ENCODE measurements at regions not wholly inside any gene's neighbourhood (a gene's known extent, or its start where the extent isn't known, plus 50 kb on each side); places are given as distances from the start of the nearest gene placed in this dataset.
A peak's percentile ranks its signal among the peaks of the same experiment; 100 is the strongest.

GRCh38 chr22:47587361-47587760 is 824.9 kb downstream of the TBC1D22A start:
- in situ Hi-C loops (cut with HindIII; ENCODE audit: low pct_unique_long_range_greater_than_20kb, low sequenced_read_pairs), result no loop called here
- TF ChIP-seq JUND (IDR thresholded peaks at IDR 0.05; ENCODE audit: low read depth), result no peak
- DNase-seq (ENCODE audit: low read depth in 1 of 2, low spot score in 1 of 2), result no peak

- TF ChIP-seq JUND (IDR thresholded peaks at IDR 0.05; ENCODE audit: low read depth), result no peak
- no peak for DNase-seq (ENCODE audit: low read depth in 1 of 2, low spot score in 1 of 2)
- in situ Hi-C loops (cut with HindIII; ENCODE audit: low pct_unique_long_range_greater_than_20kb, low sequenced_read_pairs), result no loop called here
Observed at GRCh38 chr22:47586946-47587345, 824.5 kb downstream of the TBC1D22A start.

GRCh38 chr22:47586038-47586437 is 823.6 kb downstream of the TBC1D22A start:
- peak in 1 of 2 experiments; percentile 23 for DNase-seq (ENCODE audit: low read depth in 1 of 2, low spot score in 1 of 2)
- in situ Hi-C loops (cut with HindIII; ENCODE audit: low pct_unique_long_range_greater_than_20kb, low sequenced_read_pairs), result no loop called here
- TF ChIP-seq JUND (IDR thresholded peaks at IDR 0.05; ENCODE audit: low read depth), result no peak

DNA sequence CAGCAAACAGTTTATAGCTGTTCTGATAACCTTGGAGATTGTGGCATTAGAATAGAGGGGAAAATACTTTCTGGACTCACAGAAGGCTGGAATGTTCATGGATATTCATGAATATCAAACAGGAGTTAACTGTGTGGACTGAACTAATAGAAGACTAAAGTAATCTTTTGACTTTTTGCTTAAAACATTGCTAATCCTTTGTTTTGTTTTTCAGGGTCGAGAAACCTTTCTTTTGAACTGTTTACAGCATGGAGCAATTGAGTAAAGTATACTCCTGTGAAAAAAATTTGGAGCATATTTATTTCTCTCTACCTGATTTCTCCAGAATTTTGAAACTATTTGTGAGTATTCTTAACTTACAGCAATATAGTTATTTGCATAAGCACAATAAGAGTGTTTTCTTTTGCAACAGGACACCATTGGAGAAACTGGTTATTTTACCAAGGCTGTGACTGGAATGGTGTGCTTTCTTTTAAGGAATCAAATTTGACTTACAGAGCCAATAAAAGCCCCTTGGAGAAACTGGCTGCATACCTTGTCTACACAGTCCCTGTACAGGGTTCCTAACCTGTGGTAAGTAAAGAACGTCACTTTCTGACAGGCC is 821.6 kb downstream of the TBC1D22A start:
- in situ Hi-C loops (cut with HindIII; ENCODE audit: low pct_unique_long_range_greater_than_20kb, low sequenced_read_pairs), result no loop called here
- no peak for DNase-seq (ENCODE audit: low read depth in 1 of 2, low spot score in 1 of 2)
- no peak for TF ChIP-seq JUND (IDR thresholded peaks at IDR 0.05; ENCODE audit: low read depth)

- in situ Hi-C loops (cut with HindIII; ENCODE audit: low pct_unique_long_range_greater_than_20kb, low sequenced_read_pairs), result no loop called here
- TF ChIP-seq JUND (IDR thresholded peaks at IDR 0.05; ENCODE audit: low read depth), result no peak
- DNase-seq (ENCODE audit: low read depth in 1 of 2, low spot score in 1 of 2), result no peak
Observed at GRCh38 chr22:47582067-47582466, 819.6 kb downstream of the TBC1D22A start.

DNA sequence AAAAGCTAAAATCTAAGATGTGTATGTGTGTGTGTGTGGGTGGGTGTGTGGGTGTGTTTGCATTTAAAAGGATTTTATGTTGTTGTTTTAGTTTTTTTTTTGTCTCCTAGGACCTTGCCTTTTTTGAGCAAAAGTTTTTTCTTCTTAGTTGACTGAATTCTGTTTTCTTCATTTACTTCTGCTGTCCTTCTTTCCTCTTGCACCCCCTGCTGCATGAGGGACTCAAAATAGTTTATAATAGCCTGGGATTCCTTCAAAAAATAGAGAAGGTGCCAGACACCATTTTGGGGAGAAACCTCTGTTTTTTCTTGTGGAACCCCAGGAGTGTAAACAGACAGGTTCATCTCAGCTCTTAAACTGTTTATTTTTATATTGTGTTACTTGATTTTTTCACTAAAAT is 817.7 kb downstream of the TBC1D22A start:
- TF ChIP-seq JUND (IDR thresholded peaks at IDR 0.05; ENCODE audit: low read depth), result no peak
- DNase-seq (ENCODE audit: low read depth in 1 of 2, low spot score in 1 of 2), result no peak
- in situ Hi-C loops (cut with HindIII; ENCODE audit: low pct_unique_long_range_greater_than_20kb, low sequenced_read_pairs), result no loop called here

GRCh38 chr22:47576908-47577307 is 814.5 kb downstream of the TBC1D22A start:
- in situ Hi-C loops (cut with HindIII; ENCODE audit: low pct_unique_long_range_greater_than_20kb, low sequenced_read_pairs), result no loop called here
- no peak for DNase-seq (ENCODE audit: low read depth in 1 of 2, low spot score in 1 of 2)
- TF ChIP-seq JUND (IDR thresholded peaks at IDR 0.05; ENCODE audit: low read depth), result no peak

- DNase-seq (ENCODE audit: low read depth in 1 of 2, low spot score in 1 of 2), result no peak
- in situ Hi-C loops (cut with HindIII; ENCODE audit: low pct_unique_long_range_greater_than_20kb, low sequenced_read_pairs), result no loop called here
- no peak for TF ChIP-seq JUND (IDR thresholded peaks at IDR 0.05; ENCODE audit: low read depth)
Observed at GRCh38 chr22:47575291-47575690, 812.8 kb downstream of the TBC1D22A start.

DNA sequence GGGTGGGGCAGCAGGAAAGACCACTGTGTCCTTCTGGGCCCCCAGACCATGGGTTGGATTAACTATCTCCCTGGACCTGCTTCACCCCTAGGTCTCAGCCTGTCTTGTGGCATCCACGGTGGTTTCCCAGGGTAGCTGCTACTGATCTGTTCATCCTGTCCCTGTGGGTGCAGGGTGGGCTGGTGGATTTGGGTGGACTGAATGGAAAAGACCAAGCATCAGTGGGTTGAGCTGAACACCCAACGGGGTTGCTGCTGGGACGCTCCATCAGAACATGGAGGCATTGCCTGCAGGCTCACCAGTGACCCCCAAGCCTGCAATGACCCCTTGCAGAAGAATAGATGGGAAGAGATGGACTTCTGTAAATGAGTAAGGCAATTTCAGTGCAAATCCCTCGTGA is 812.1 kb downstream of the TBC1D22A start:
- no peak for DNase-seq (ENCODE audit: low read depth in 1 of 2, low spot score in 1 of 2)
- no peak for TF ChIP-seq JUND (IDR thresholded peaks at IDR 0.05; ENCODE audit: low read depth)
- in situ Hi-C loops (cut with HindIII; ENCODE audit: low pct_unique_long_range_greater_than_20kb, low sequenced_read_pairs), result no loop called here

DNA sequence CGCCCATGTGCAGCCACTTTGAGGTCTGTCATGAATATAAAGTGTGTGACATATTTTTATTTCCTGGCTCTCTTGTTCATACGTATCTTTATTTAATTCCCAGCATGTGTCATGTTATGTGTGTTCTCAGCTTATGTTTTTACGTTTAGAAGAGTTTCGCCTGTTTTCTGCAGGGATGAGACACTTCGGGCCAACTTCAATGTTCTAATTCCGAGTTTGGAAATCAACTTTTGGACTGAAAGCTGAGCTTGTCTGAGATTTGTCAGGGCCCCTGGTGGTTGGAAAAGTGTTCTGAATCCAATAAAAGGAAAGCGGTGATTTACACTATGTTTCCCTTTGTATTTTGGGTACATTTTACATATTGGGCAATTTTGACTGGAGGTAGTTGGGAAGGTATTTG is 810.7 kb downstream of the TBC1D22A start:
- in situ Hi-C loops (cut with HindIII; ENCODE audit: low pct_unique_long_range_greater_than_20kb, low sequenced_read_pairs), result no loop called here

DNA sequence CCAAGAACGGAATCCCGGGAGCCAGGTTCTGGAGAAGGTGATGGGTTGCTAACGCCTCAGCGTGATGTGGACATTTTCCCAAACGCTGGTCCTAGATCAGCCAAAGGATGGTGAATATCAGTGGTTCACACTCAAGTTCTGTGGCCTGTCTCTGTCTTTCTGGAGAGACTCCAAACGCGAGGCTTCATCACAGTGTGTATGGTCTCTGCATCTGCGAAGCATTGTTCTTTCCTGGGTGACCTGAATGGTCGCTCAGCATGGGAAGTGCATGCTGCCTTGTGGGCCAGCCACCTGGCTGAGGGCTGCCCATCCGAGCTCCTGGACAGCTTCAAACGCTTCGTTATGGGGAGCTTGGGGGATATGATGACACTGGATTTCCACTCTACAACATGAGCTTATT is 810.0 kb downstream of the TBC1D22A start:
- in situ Hi-C loops (cut with HindIII; ENCODE audit: low pct_unique_long_range_greater_than_20kb, low sequenced_read_pairs), result no loop called here
- no peak for TF ChIP-seq JUND (IDR thresholded peaks at IDR 0.05; ENCODE audit: low read depth)
- no peak for DNase-seq (ENCODE audit: low read depth in 1 of 2, low spot score in 1 of 2)

More for the DNA sequence above, 810.7 kb downstream of the TBC1D22A start:
- no peak for DNase-seq (ENCODE audit: low read depth in 1 of 2, low spot score in 1 of 2)
- no peak for TF ChIP-seq JUND (IDR thresholded peaks at IDR 0.05; ENCODE audit: low read depth)

GRCh38 chr22:47571616-47572015 is 809.2 kb downstream of the TBC1D22A start:
- in situ Hi-C loops (cut with HindIII; ENCODE audit: low pct_unique_long_range_greater_than_20kb, low sequenced_read_pairs), result no loop called here
- DNase-seq (ENCODE audit: low read depth in 1 of 2, low spot score in 1 of 2), result no peak
- TF ChIP-seq JUND (IDR thresholded peaks at IDR 0.05; ENCODE audit: low read depth), result no peak

GRCh38 chr22:47570851-47571250 is 808.4 kb downstream of the TBC1D22A start:
- in situ Hi-C loops (cut with HindIII; ENCODE audit: low pct_unique_long_range_greater_than_20kb, low sequenced_read_pairs), result no loop called here
- no peak for TF ChIP-seq JUND (IDR thresholded peaks at IDR 0.05; ENCODE audit: low read depth)
- no peak for DNase-seq (ENCODE audit: low read depth in 1 of 2, low spot score in 1 of 2)

DNA sequence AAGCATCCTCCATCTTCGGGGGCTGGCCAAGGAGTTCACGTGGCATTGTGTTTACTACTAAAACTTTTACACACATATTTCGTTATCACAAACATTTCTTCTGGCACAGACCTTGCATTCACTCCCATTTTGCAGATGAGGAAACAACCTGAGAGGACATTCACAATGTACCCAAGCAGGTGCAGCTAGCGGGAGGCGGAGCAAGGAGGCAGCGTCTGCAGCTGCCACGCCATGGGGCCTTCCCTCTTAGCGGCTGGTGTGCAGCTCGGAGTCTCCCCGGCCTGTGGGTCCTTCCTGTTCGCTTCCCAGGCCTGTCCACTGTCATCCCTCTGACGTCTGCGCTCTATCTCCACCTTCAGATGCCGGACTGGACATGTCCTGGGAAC is 807.8 kb downstream of the TBC1D22A start:
- in situ Hi-C loops (cut with HindIII; ENCODE audit: low pct_unique_long_range_greater_than_20kb, low sequenced_read_pairs), result no loop called here
- no peak for DNase-seq (ENCODE audit: low read depth in 1 of 2, low spot score in 1 of 2)
- no peak for TF ChIP-seq JUND (IDR thresholded peaks at IDR 0.05; ENCODE audit: low read depth)
